Sigmoid colon (tissue), 6 donors: ENCODE measurements at regions not wholly inside any gene's neighbourhood (a gene's known extent, or its start where the extent isn't known, plus 50 kb on each side); places are given as distances from the start of the nearest gene placed in this dataset.

Experiments used
- DNase-seq: peaks from one replicate; pipeline ENCODE4 v3.0.0-alpha.2; 2019
- H3K27ac ChIP-seq, 4 donors: fragments of 200-600 bp; sonication (generic); one replicate each; pipeline ENCODE4 v1.5.1; 2016 to 2019; ENCODE audit warnings: mild to moderate bottlenecking in 1 of 4
- H3K27me3 ChIP-seq, 3 donors: fragments of 200-600 bp; sonication (generic); one replicate each; pipeline ENCODE4 v1.5.1; 2019; ENCODE audit warnings: mild to moderate bottlenecking in 1 of 3
- H3K36me3 ChIP-seq, 4 donors: fragments of 200-600 bp; sonication (generic); one replicate each; pipeline ENCODE4 v1.5.1; 2016 to 2019
- H3K4me1 ChIP-seq, 4 donors: fragments of 200-600 bp; sonication (generic); one replicate each; pipeline ENCODE4 v1.5.1; 2017 to 2019
- H3K4me3 ChIP-seq, 4 donors: fragments of 200-600 bp; sonication (generic); one replicate each; pipeline ENCODE4 v1.5.1; 2017 to 2019; ENCODE audit warnings: mild to moderate bottlenecking in 2 of 4, moderate library complexity in 1 of 4
- H3K9me3 ChIP-seq, 4 donors: fragments of 200-600 bp in 3 of 4; sonication (generic) in 3 of 4; one replicate each; pipeline versions ENCODE4 v1.5.1 to v1.6.1; 2013 to 2019
- CTCF ChIP-seq, 4 experiments: fragments of 450-650 bp in 3 of 4; fragments of 200-600 bp in 1 of 4; IDR thresholded peaks; one replicate each; pipeline ENCODE4 v1.5.1; 2016 to 2019; ENCODE audit warnings: antibody characterized with exemption in 4 of 4, mild to moderate bottlenecking in 3 of 4, moderate library complexity in 2 of 4
- EP300 ChIP-seq, 4 donors: sonication (generic); formaldehyde crosslinking; IDR thresholded peaks; one replicate each; pipeline ENCODE4 v1.6.1; 2017; ENCODE audit warnings: antibody characterized with exemption in 4 of 4
- POLR2A ChIP-seq, 2 donors: fragments of 450-650 bp; IDR thresholded peaks; one replicate each; pipeline ENCODE4 v1.6.1; 2016; ENCODE audit warnings: antibody characterized with exemption in 2 of 2, mild to moderate bottlenecking in 2 of 2, moderate library complexity in 2 of 2
- POLR2AphosphoS5 ChIP-seq, 4 donors: sonication (generic); formaldehyde crosslinking; IDR thresholded peaks; one replicate each; pipeline ENCODE4 v1.6.1; 2017; ENCODE audit warnings: antibody characterized with exemption in 4 of 4
- WGBS, 2 donors: extraction: QIAGEN DNeasy Blood & Tissue Kit; methylation state at CpG; one replicate each; pipeline ENCODE4 v1.1.7; 2013; 5-methylcytosine and 5-hydroxymethylcytosine counted together
- intact Hi-C: fragments of 100-400 bp; cut with DNase I; formaldehyde crosslinking; loops from one replicate; pipeline ENCODE4 v1.15.1; 2023
- donor health status: healthy with polysubstance abuse.
- donor health status: healthy.

GRCh38 chr2:13066676-13067075 is 349.9 kb downstream of the TRIB2 start:
- intact Hi-C loops = no loop called here
- Histone ChIP-seq H3K4me3 (no peak overlapping the region), H3K4me1 (no peaks in the 10 kb centered on the region), H3K27ac (no peak overlapping the region), H3K9me3 (no peaks in the 10 kb centered on the region), H3K36me3 (no peaks in the 10 kb centered on the region), H3K27me3 (no peaks in the 10 kb centered on the region)
- no peak for DNase-seq
- WGBS, 2 donors = 68 to 84% methylated on average over 1 of the region's 1 CpG
- TF ChIP-seq CTCF (IDR thresholded peaks at IDR 0.05) (no peak), POLR2AphosphoS5 (IDR thresholded peaks at IDR 0.05) (no peak)

GRCh38 chr2:13067508-13067907 is 350.8 kb downstream of the TRIB2 start:
- DNase-seq = no peak
- no peaks in the 10 kb centered on the region for H3K27me3 ChIP-seq
- no peak overlapping the region for H3K27ac ChIP-seq
- H3K36me3 ChIP-seq = no peaks in the 10 kb centered on the region
- TF ChIP-seq POLR2A (IDR thresholded peaks at IDR 0.05) = no peak
- no peak for TF ChIP-seq POLR2AphosphoS5 (IDR thresholded peaks at IDR 0.05)
- TF ChIP-seq CTCF (IDR thresholded peaks at IDR 0.05) = no peak
- TF ChIP-seq EP300 (IDR thresholded peaks at IDR 0.05) = no peak
- no peaks in the 10 kb centered on the region for H3K9me3 ChIP-seq
- no peak overlapping the region for H3K4me3 ChIP-seq
- intact Hi-C loops = no loop called here
- 88 to 91% methylated on average over 2 of the region's 2 CpGs for WGBS, 2 donors
- no peaks in the 10 kb centered on the region for H3K4me1 ChIP-seq

- Histone ChIP-seq H3K27ac (no peak overlapping the region), H3K36me3 (no peaks in the 10 kb centered on the region)
Observed at GRCh38 chr2:13089971-13090370, 373.2 kb downstream of the TRIB2 start.

GRCh38 chr2:13091455-13091854 is 374.7 kb downstream of the TRIB2 start:
- H3K27me3 ChIP-seq = no peaks in the 10 kb centered on the region
- TF ChIP-seq POLR2A (IDR thresholded peaks at IDR 0.05) = no peak
- H3K36me3 ChIP-seq = no peaks in the 10 kb centered on the region
- no peaks in the 10 kb centered on the region for H3K4me1 ChIP-seq
- no peak overlapping the region for H3K27ac ChIP-seq
- no peak for DNase-seq
- 0 to 26% methylated on average over 1 of the region's 1 CpG for WGBS, 2 donors
- H3K4me3 ChIP-seq = no peak overlapping the region
- no peaks in the 10 kb centered on the region for H3K9me3 ChIP-seq
- intact Hi-C loops = no loop called here

More at GRCh38 chr2:13089971-13090370, 373.2 kb downstream of the TRIB2 start:
- no peak for TF ChIP-seq POLR2A (IDR thresholded peaks at IDR 0.05)
- no peak for TF ChIP-seq EP300 (IDR thresholded peaks at IDR 0.05)
- no peak for TF ChIP-seq CTCF (IDR thresholded peaks at IDR 0.05)
- no peak for TF ChIP-seq POLR2AphosphoS5 (IDR thresholded peaks at IDR 0.05)
- H3K9me3 ChIP-seq = no peaks in the 10 kb centered on the region
- H3K27me3 ChIP-seq = no peaks in the 10 kb centered on the region
- H3K4me3 ChIP-seq = no peak overlapping the region
- intact Hi-C loops = no loop called here
- DNase-seq = no peak
- no peaks in the 10 kb centered on the region for H3K4me1 ChIP-seq

- no peak overlapping the region for H3K4me3 ChIP-seq
- DNase-seq = no peak
- H3K4me1 ChIP-seq = no peaks in the 10 kb centered on the region
- TF ChIP-seq CTCF (IDR thresholded peaks at IDR 0.05) = no peak
- no peak for TF ChIP-seq POLR2AphosphoS5 (IDR thresholded peaks at IDR 0.05)
- no peak for TF ChIP-seq EP300 (IDR thresholded peaks at IDR 0.05)
- TF ChIP-seq POLR2A (IDR thresholded peaks at IDR 0.05) = no peak
- no peak overlapping the region for H3K27ac ChIP-seq
- no peaks in the 10 kb centered on the region for H3K27me3 ChIP-seq
- 50 to 58% methylated on average over 2 of the region's 2 CpGs for WGBS, 2 donors
- intact Hi-C loops = no loop called here
- no peaks in the 10 kb centered on the region for H3K9me3 ChIP-seq
- no peaks in the 10 kb centered on the region for H3K36me3 ChIP-seq
Observed at GRCh38 chr2:13091861-13092378, 375.2 kb downstream of the TRIB2 start.
